ENCODE measurements at regions not wholly inside any gene's neighbourhood (a gene's known extent, or its start where the extent isn't known, plus 50 kb on each side); places are given as distances from the start of the nearest gene placed in this dataset.

- no peak for TF ChIP-seq CTCF (IDR thresholded peaks at IDR 0.05; ENCODE audit: borderline replicate concordance)
- Histone ChIP-seq H3K36me3 (no peaks in the 10 kb centered on the region), H3K4me3 (no peak overlapping the region), H3K27me3 (ENCODE audit: low read depth) (no peaks in the 10 kb centered on the region), H3K4me1 (no peaks in the 10 kb centered on the region), H3K27ac (replicated peaks) (no peak overlapping the region), H3K9me3 (replicated peaks) (no peaks in the 10 kb centered on the region)
- no peak for DNase-seq
- intact Hi-C loops (cut with micrococcal nuclease) = no loop called here
Measured at GRCh38 chr2:20141806-20142205, 83.1 kb downstream of the SDC1 start.

GRCh38 chr2:20141056-20141762, 83.7 kb downstream of the SDC1 start:
- H3K27ac ChIP-seq (replicated peaks) = no peak overlapping the region

GRCh38 chr2:20140321-20141055, 84.4 kb downstream of the SDC1 start:
- TF ChIP-seq CTCF (IDR thresholded peaks at IDR 0.05; ENCODE audit: borderline replicate concordance) = no peak
- no peak for DNase-seq
- H3K27ac ChIP-seq (replicated peaks) = no peak overlapping the region

More at GRCh38 chr2:20141056-20141762, 83.7 kb downstream of the SDC1 start:
- TF ChIP-seq CTCF (IDR thresholded peaks at IDR 0.05; ENCODE audit: borderline replicate concordance) = no peak
- Histone ChIP-seq H3K9me3 (replicated peaks) (no peaks in the 10 kb centered on the region), H3K36me3 (no peaks in the 10 kb centered on the region), H3K27me3 (ENCODE audit: low read depth) (no peaks in the 10 kb centered on the region), H3K4me3 (no peak overlapping the region), H3K4me1 (no peaks in the 10 kb centered on the region)
- intact Hi-C loops (cut with micrococcal nuclease) = no loop called here
- peak; percentile 25 for DNase-seq

GRCh38 chr2:20139407-20140172, 85.3 kb downstream of the SDC1 start:
- no peak overlapping the region for H3K4me3 ChIP-seq
- peaks cover 6% of the 10 kb centered on the region for H3K27me3 ChIP-seq (ENCODE audit: low read depth)
- H3K27ac ChIP-seq (replicated peaks) = no peak overlapping the region
- intact Hi-C loops (cut with micrococcal nuclease) = no loop called here
- H3K36me3 ChIP-seq = no peaks in the 10 kb centered on the region
- no peak for TF ChIP-seq CTCF (IDR thresholded peaks at IDR 0.05; ENCODE audit: borderline replicate concordance)
- no peaks in the 10 kb centered on the region for H3K9me3 ChIP-seq (replicated peaks)
- H3K4me1 ChIP-seq = no peaks in the 10 kb centered on the region
- no peak for DNase-seq

More at GRCh38 chr2:20140321-20141055, 84.4 kb downstream of the SDC1 start:
- H3K4me1 ChIP-seq = no peaks in the 10 kb centered on the region
- H3K36me3 ChIP-seq = no peaks in the 10 kb centered on the region
- H3K27me3 ChIP-seq (ENCODE audit: low read depth) = no peaks in the 10 kb centered on the region
- no peak overlapping the region for H3K4me3 ChIP-seq
- no peaks in the 10 kb centered on the region for H3K9me3 ChIP-seq (replicated peaks)
- intact Hi-C loops (cut with micrococcal nuclease) = no loop called here

- Histone ChIP-seq H3K4me3 (no peak overlapping the region), H3K36me3 (no peaks in the 10 kb centered on the region), H3K27ac (replicated peaks) (no peak overlapping the region), H3K4me1 (no peaks in the 10 kb centered on the region), H3K9me3 (replicated peaks) (no peaks in the 10 kb centered on the region), H3K27me3 (ENCODE audit: low read depth) (peaks cover 14% of the 10 kb centered on the region)
- DNase-seq = no peak
- intact Hi-C loops (cut with micrococcal nuclease) = no loop called here
- no peak for TF ChIP-seq CTCF (IDR thresholded peaks at IDR 0.05; ENCODE audit: borderline replicate concordance)
Measured at GRCh38 chr2:20138696-20139095, 86.2 kb downstream of the SDC1 start.
